HAP-1 (cell line): ENCODE measurements at regions not wholly inside any gene's neighbourhood (a gene's known extent, or its start where the extent isn't known, plus 50 kb on each side); places are given as distances from the start of the nearest gene placed in this dataset.

Source experiments
- DNase-seq, 2 experiments: peaks; one replicate each; pipeline ENCODE4 v3.0.0-alpha.2; 2016 to 2020; ENCODE audit warnings: low spot score in 2 of 2
- H3K27me3 ChIP-seq: fragments of 250-450 bp; sonication (Bioruptor Pico); 2 replicates; pipeline ENCODE4 v1.5.1; 2020; ENCODE audit warnings: low read depth, mild to moderate bottlenecking, moderate library complexity
- H3K36me3 ChIP-seq: fragments of 250-450 bp; sonication (Bioruptor Pico); replicated peaks from 2 replicates; pipeline ENCODE4 v1.5.1; 2020; ENCODE audit warnings: mild to moderate bottlenecking
- H3K4me1 ChIP-seq: fragments of 250-450 bp; sonication (Bioruptor Pico); 2 replicates; pipeline ENCODE4 v1.5.1; 2020; ENCODE audit warnings: mild to moderate bottlenecking
- H3K4me3 ChIP-seq: fragments of 250-450 bp; sonication (Bioruptor Pico); 2 replicates; pipeline ENCODE4 v1.5.1; 2020; ENCODE audit warnings: mild to moderate bottlenecking, moderate library complexity
- H3K9me3 ChIP-seq: fragments of 250-450 bp; sonication (Bioruptor Pico); 2 replicates; pipeline ENCODE4 v1.5.1; 2020; ENCODE audit warnings: mild to moderate bottlenecking, moderate library complexity
- in situ Hi-C: fragments of 300-500 bp; cut with MboI; formaldehyde crosslinking; loops from 3 replicates; pipeline ENCODE4 v1.14.3; 2020; ENCODE audit warnings: low sequenced_read_pairs, inconsistent platforms, mixed read lengths

- no peak for DNase-seq
- Histone ChIP-seq H3K27me3 (no peaks in the 10 kb centered on the region), H3K36me3 (no peaks in the 10 kb centered on the region), H3K4me1 (peaks cover 15% of the 10 kb centered on the region), H3K4me3 (no peak overlapping the region), H3K9me3 (no peaks in the 10 kb centered on the region; the same call in 1 of the 2 replicates)
- in situ Hi-C loops, result no loop called here
Observed at GRCh38 chr4:123579961-123580360, 183.4 kb downstream of the SPRY1 start.

DNA sequence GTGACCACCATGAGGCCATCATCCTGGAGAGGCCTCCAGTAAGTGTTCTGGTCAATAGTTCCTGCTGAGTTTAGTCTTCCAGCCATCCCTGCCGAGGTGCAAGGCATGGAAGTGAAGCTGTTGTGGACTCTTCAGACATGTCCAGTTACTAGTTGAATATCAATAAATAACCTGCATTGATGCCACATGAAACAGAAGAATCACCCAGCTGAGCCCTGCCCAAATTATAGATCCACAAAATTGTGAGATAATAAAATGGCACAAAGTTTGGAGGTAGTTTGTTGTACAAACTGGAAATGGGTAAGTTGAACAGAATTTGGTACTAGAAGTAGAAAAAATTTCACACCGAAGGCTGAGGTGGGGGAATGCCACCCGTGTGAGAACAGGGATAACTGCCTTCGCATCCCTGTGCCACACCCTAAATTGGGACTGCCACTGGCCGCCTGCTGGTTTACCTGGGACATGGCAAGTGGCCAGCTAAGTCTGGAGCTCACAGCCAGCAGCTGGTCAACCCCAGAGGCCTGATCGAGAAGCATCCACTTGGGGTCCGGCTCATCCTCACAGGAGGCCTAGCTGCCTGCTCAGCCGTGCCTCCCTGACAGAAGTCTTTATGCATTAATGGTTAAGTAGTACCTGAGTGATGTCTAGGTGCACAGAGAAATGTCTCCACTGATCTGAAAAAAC lies 184.5 kb downstream of the SPRY1 start:
- no peak overlapping the region for H3K4me3 ChIP-seq
- H3K36me3 ChIP-seq, result no peaks in the 10 kb centered on the region
- H3K4me1 ChIP-seq, result peaks cover 20% of the 10 kb centered on the region
- in situ Hi-C loops, result no loop called here
- H3K27me3 ChIP-seq, result no peaks in the 10 kb centered on the region
- H3K9me3 ChIP-seq, result no peaks in the 10 kb centered on the region; the same call in 1 of the 2 replicates
- peak in 1 of 2 experiments; percentile 23 for DNase-seq

DNA sequence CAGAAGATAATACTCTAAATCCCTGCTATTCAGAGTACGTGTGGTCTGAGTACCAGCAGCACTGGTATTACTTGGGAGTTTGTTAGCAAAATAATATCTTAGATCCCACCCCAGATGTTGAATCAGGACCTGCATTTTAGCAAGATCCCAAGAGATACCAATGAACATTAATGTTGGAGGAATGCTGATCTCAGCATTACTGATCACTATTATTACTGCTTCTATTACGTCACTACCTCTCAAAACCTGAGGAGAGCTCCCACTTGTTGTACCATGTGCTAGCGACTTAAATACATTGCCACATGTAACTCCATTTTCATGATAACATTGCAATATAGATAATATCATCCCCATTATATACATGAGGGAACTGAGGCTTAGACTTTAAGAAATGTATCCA lies 185.2 kb downstream of the SPRY1 start:
- DNase-seq, result no peak
- Histone ChIP-seq H3K9me3 (no peaks in the 10 kb centered on the region; the same call in 1 of the 2 replicates), H3K27me3 (no peaks in the 10 kb centered on the region), H3K4me1 (peaks cover 20% of the 10 kb centered on the region), H3K4me3 (no peak overlapping the region), H3K36me3 (no peaks in the 10 kb centered on the region)
- in situ Hi-C loops, result no loop called here

DNA sequence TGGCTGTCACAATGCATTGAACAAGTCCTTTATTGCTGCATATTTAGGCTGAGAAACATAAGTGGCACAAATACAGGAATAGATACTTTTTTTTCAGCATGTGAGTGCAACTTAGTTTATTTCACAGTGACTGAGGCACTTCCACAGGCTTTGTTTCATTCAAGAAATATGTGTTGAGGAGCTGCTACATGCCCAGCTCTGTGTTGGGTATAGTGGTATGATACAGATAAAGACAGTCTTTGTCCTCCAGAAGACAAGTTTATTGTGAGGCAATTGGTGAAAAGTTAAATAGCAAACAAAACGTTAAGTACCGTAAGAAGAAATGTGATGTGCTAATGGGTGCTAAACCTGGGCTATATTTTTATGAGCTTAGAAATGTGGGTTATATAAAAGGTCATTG lies 186.4 kb downstream of the SPRY1 start:
- in situ Hi-C loops, result no loop called here
- Histone ChIP-seq H3K4me3 (no peak overlapping the region), H3K27me3 (no peaks in the 10 kb centered on the region), H3K9me3 (no peaks in the 10 kb centered on the region; the same call in 1 of the 2 replicates), H3K4me1 (peaks cover 20% of the 10 kb centered on the region), H3K36me3 (no peaks in the 10 kb centered on the region)
- no peak for DNase-seq

GRCh38 chr4:123585111-123585510 lies 188.5 kb downstream of the SPRY1 start:
- no peak overlapping the region for H3K4me3 ChIP-seq
- peak; percentile 54 to 98 for DNase-seq
- in situ Hi-C loops, result no loop called here

GRCh38 chr4:123587983-123588494 lies 191.4 kb downstream of the SPRY1 start:
- Histone ChIP-seq H3K4me3 (no peak overlapping the region), H3K4me1 (peaks cover 12% of the 10 kb centered on the region), H3K27me3 (no peaks in the 10 kb centered on the region), H3K36me3 (no peaks in the 10 kb centered on the region), H3K9me3 (no peaks in the 10 kb centered on the region; the same call in 1 of the 2 replicates)
- DNase-seq, result peak in 1 of 2 experiments; percentile 20
- in situ Hi-C loops, result no loop called here

More at GRCh38 chr4:123585111-123585510, 188.5 kb downstream of the SPRY1 start:
- peaks cover 12% of the 10 kb centered on the region for H3K4me1 ChIP-seq
- no peaks in the 10 kb centered on the region; the same call in 1 of the 2 replicates for H3K9me3 ChIP-seq
- H3K36me3 ChIP-seq, result no peaks in the 10 kb centered on the region
- no peaks in the 10 kb centered on the region for H3K27me3 ChIP-seq

GRCh38 chr4:123588631-123589241 lies 192.1 kb downstream of the SPRY1 start:
- H3K4me1 ChIP-seq, result peaks cover 12% of the 10 kb centered on the region
- DNase-seq, result no peak
- no peaks in the 10 kb centered on the region; the same call in 1 of the 2 replicates for H3K9me3 ChIP-seq
- no peaks in the 10 kb centered on the region for H3K36me3 ChIP-seq
- in situ Hi-C loops, result no loop called here
- H3K27me3 ChIP-seq, result no peaks in the 10 kb centered on the region
- no peak overlapping the region for H3K4me3 ChIP-seq

DNA sequence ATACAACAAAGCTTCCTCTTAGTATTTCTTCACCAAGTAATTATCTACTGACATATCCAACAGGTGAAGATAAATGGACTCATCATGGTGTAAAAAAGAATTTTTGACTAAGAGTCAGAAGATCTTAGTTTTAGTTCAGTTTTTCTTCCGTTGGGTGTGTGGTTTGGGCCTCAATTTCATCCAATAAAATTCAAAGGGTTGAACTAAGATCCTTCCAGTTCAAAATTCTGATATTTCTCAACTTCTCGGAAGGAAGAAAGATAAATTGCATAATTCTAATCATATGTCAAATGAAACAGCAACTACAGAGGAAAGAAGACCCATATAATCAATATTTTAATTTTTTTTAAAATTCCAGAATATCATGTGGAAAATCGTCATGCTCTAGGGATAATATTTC lies 192.7 kb downstream of the SPRY1 start:
- no peak for DNase-seq
- H3K4me1 ChIP-seq, result peaks cover 12% of the 10 kb centered on the region

DNA sequence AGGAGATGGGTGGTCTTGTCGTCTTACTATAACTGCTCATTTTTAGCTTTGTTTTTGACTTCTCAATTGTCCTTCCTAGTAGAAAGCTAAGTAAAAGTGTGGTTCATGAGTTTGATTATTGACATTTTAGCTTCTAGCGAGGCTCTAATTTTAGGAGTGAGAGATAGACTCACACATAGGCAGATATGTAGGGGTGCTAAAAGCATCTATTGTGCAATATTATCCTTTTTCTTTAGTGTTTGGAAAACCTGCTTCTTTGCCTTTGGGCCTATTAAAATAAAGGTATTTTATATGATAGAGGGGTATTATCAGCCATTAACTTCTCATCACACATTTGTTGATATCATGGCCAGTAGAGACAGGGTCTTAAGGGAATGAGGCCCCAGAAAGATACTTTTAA lies 195.3 kb downstream of the SPRY1 start:
- no peak overlapping the region for H3K4me3 ChIP-seq
- H3K4me1 ChIP-seq, result no peaks in the 10 kb centered on the region
- no peaks in the 10 kb centered on the region for H3K36me3 ChIP-seq
- no peaks in the 10 kb centered on the region for H3K9me3 ChIP-seq
- no peaks in the 10 kb centered on the region for H3K27me3 ChIP-seq
- in situ Hi-C loops, result no loop called here
- no peak for DNase-seq

More for the DNA sequence above, 192.7 kb downstream of the SPRY1 start:
- in situ Hi-C loops, result no loop called here
- Histone ChIP-seq H3K27me3 (no peaks in the 10 kb centered on the region), H3K4me3 (no peak overlapping the region), H3K36me3 (no peaks in the 10 kb centered on the region), H3K9me3 (no peaks in the 10 kb centered on the region; the same call in 1 of the 2 replicates)

DNA sequence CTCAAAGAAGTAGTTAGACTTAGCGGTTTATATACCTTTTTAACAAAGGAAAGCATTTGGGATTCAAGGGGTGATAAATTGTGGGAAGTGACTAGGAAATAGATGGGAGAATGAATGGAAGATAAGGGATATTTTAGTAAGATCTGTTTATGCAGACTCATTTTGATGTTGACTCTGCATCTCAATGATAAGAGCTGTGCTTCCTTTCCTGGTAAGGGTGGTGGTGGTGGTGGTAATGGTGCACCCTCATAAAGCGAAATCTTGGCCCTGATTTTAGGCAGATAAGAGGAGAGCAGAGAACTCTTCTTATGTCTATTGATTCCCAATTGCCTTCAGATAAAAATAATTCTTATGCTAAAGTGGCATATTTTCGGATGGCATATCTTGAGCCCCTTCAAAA lies 197.1 kb downstream of the SPRY1 start:
- DNase-seq, result no peak
- in situ Hi-C loops, result no loop called here
- H3K36me3 ChIP-seq, result no peaks in the 10 kb centered on the region
- H3K4me3 ChIP-seq, result no peak overlapping the region
- no peaks in the 10 kb centered on the region for H3K27me3 ChIP-seq
- no peaks in the 10 kb centered on the region for H3K9me3 ChIP-seq
- H3K4me1 ChIP-seq, result no peaks in the 10 kb centered on the region

DNA sequence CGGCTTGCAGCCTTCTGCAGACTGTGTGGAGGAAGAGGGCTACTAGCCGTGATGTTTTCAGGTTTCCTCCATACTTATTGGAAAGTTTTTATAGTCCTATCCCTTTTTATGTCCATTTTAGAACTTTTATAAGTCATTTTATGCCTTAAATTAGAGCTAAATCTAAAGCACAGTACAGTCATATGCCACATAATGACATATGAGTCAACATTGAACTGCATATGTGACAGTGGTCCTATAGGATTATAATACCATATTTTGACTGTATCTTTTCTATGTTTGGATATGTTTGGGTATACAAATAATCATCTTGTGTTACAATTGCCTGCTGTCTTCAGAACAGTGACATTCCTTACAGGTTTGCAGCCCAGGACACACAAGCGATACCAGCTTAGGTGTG lies 200.2 kb downstream of the SPRY1 start:
- in situ Hi-C loops, result no loop called here

DNA sequence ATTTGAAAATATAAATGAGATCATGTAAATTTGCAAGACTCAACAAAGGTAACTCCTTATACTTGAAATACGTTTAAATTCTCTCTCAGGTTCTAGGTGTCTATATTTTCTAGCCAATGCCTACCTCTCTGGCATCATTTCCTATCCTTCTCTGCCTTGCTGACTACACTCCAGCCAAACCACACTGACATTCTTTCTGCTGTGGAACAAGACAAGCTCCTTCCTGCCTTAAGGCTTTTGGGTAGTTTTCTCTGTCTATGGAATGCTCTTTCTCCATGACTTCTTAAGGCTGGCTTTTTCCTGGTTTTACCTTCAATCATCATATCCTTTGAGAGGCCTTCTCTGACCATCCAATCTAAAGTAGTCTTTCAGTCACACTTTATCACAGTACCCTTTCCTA lies 201.0 kb downstream of the SPRY1 start:
- no peak for DNase-seq
- Histone ChIP-seq H3K9me3 (no peaks in the 10 kb centered on the region), H3K4me1 (peaks cover 10% of the 10 kb centered on the region), H3K4me3 (no peak overlapping the region), H3K36me3 (no peaks in the 10 kb centered on the region), H3K27me3 (no peaks in the 10 kb centered on the region)
- in situ Hi-C loops, result no loop called here

More for the DNA sequence above, 200.2 kb downstream of the SPRY1 start:
- no peaks in the 10 kb centered on the region for H3K9me3 ChIP-seq
- no peaks in the 10 kb centered on the region for H3K36me3 ChIP-seq
- peaks cover 10% of the 10 kb centered on the region for H3K4me1 ChIP-seq
- no peaks in the 10 kb centered on the region for H3K27me3 ChIP-seq
- H3K4me3 ChIP-seq, result no peak overlapping the region
- no peak for DNase-seq

GRCh38 chr4:123598331-123598730 lies 201.7 kb downstream of the SPRY1 start:
- H3K9me3 ChIP-seq, result no peaks in the 10 kb centered on the region
- DNase-seq, result no peak
- H3K36me3 ChIP-seq, result no peaks in the 10 kb centered on the region
- H3K4me3 ChIP-seq, result no peak overlapping the region
- H3K27me3 ChIP-seq, result no peaks in the 10 kb centered on the region
- in situ Hi-C loops, result no loop called here
- H3K4me1 ChIP-seq, result peaks cover 10% of the 10 kb centered on the region
